ENCODE measurements at regions not wholly inside any gene's neighbourhood (a gene's known extent, or its start where the extent isn't known, plus 50 kb on each side); places are given as distances from the start of the nearest gene placed in this dataset.

DNA sequence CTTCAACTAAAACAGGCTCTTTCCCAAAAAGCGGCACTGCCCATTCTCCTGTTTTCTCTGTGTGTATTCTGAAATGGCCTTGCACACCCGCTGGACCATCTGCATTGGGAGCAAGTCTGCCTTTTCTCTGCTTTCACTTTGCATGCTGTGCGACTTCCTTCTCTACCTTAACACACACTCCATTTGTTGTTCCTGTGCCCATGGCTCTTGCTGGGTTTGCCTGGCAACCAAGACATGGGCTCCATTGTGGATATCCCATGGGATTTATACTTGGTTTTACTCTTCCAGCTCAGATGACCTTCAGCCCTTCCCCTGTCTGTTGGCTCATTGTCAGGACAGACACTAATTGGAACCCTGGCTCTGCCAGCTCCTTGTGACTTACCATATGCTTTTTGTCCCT, 465.3 kb downstream of the REEP3 start:
- ATAC-seq (no peak), DNase-seq (no peak)
- Histone ChIP-seq H3K36me3 (replicated peaks in 1 of 2; ENCODE audit: insufficient read depth in 1 of 2, low read depth in 2 of 2) (no peaks in the 10 kb centered on the region), H3K9me3 (no peaks in the 10 kb centered on the region), H3K27ac (no peak overlapping the region), H3K4me1 (no peaks in the 10 kb centered on the region), H3K27me3 (no peaks in the 10 kb centered on the region), H3K4me3 (no peak overlapping the region)
- TF ChIP-seq, protein P1, sequence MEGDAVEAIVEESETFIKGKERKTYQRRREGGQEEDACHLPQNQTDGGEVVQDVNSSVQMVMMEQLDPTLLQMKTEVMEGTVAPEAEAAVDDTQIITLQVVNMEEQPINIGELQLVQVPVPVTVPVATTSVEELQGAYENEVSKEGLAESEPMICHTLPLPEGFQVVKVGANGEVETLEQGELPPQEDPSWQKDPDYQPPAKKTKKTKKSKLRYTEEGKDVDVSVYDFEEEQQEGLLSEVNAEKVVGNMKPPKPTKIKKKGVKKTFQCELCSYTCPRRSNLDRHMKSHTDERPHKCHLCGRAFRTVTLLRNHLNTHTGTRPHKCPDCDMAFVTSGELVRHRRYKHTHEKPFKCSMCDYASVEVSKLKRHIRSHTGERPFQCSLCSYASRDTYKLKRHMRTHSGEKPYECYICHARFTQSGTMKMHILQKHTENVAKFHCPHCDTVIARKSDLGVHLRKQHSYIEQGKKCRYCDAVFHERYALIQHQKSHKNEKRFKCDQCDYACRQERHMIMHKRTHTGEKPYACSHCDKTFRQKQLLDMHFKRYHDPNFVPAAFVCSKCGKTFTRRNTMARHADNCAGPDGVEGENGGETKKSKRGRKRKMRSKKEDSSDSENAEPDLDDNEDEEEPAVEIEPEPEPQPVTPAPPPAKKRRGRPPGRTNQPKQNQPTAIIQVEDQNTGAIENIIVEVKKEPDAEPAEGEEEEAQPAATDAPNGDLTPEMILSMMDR (IDR thresholded peaks at IDR 0.05), result no peak
- TF ChIP-seq POLR2A (IDR thresholded peaks at IDR 0.05), result no peak
- 64 to 84% methylated on average over 3 of the region's 3 CpGs for WGBS, 2 donors
- intact Hi-C loops (cut with DNase I), result no loop called here

DNA sequence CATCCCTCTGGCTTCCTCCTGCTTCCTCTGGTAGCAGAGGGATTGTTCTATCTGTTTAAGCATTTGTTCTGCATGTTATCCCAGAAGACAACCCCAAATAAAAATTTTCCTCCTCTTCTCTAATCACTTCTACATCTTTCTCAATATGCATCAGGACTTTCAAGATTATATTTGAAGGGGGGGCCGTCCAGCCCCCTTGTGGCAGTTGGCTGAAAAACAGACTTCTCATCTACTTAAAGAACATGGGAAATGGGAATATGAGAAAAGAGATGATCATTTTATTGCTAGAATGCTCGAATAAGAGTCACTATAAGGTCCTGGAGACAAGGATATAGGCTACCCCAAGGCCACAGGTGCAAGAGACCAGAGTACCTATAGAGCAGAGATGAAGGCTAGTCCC, 466.0 kb downstream of the REEP3 start:
- no peak for TF ChIP-seq POLR2A (IDR thresholded peaks at IDR 0.05)
- TF ChIP-seq, protein P1 (IDR thresholded peaks at IDR 0.05), result no peak
- no peaks in the 10 kb centered on the region for H3K27me3 ChIP-seq
- WGBS, 2 donors, result 19 to 26% methylated on average over 2 of the region's 2 CpGs
- no peaks in the 10 kb centered on the region for H3K9me3 ChIP-seq
- DNase-seq, result no peak
- no peak for ATAC-seq
- no peak overlapping the region for H3K27ac ChIP-seq
- H3K36me3 ChIP-seq (replicated peaks in 1 of 2; ENCODE audit: insufficient read depth in 1 of 2, low read depth in 2 of 2), result no peaks in the 10 kb centered on the region
- no peak overlapping the region for H3K4me3 ChIP-seq
- intact Hi-C loops (cut with DNase I), result no loop called here
- H3K4me1 ChIP-seq, result no peaks in the 10 kb centered on the region

DNA sequence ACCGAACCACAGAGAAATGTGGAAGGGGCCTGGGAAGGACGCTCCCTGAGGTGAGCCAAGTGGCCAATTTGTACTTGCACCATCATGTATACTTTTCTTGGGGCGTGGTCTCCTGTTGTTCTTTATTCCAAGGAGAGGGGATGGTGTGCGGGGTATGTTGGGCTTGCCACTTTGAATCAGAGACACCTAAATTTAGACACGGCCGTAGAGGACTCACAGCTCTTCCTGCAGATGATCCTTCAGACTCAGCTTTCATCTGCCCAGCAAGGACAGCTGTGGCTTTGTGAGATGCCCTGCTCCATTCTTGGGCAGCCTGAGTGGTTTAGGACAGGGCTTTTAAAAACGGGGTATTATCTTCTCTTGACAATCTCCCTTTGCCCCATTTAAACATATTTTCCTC, 473.2 kb downstream of the REEP3 start:
- no peaks in the 10 kb centered on the region for H3K9me3 ChIP-seq
- no peak for DNase-seq
- WGBS, 2 donors, result 59 to 61% methylated on average over 7 of the region's 7 CpGs
- intact Hi-C loops (cut with DNase I), result no loop called here
- H3K27me3 ChIP-seq, result no peaks in the 10 kb centered on the region
- no peak overlapping the region for H3K4me3 ChIP-seq
- no peak for TF ChIP-seq POLR2A (IDR thresholded peaks at IDR 0.05)
- TF ChIP-seq, protein P1 (IDR thresholded peaks at IDR 0.05), result no peak
- H3K4me1 ChIP-seq, result no peaks in the 10 kb centered on the region
- ATAC-seq, result no peak
- H3K36me3 ChIP-seq (replicated peaks in 1 of 2; ENCODE audit: insufficient read depth in 1 of 2, low read depth in 2 of 2), result no peaks in the 10 kb centered on the region
- H3K27ac ChIP-seq, result no peak overlapping the region

DNA sequence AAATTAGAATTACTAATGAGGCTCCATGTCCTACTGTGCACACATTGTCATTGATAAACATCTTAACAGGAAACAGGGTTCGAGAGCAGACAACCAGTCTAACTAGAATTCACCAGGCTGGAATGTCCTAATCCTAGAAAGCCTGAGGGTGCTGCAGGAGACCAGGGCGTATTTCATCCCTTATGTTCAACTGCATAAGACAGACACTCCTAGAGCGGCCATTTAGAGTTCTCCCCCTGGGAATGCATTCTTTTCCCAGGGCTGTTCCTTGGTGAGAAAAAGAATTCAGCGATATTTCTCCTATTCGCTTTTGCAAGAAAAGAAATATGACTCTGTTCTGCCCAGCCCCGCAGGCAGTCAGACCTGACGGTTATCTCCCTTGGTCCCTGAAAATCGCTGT, 486.0 kb downstream of the REEP3 start:
- TF ChIP-seq, protein P1 (IDR thresholded peaks at IDR 0.05), result no peak
- no peak for TF ChIP-seq POLR2A (IDR thresholded peaks at IDR 0.05)
- Histone ChIP-seq H3K4me3 (no peak overlapping the region), H3K9me3 (no peaks in the 10 kb centered on the region), H3K4me1 (no peaks in the 10 kb centered on the region), H3K27ac (no peak overlapping the region), H3K27me3 (no peaks in the 10 kb centered on the region), H3K36me3 (replicated peaks in 1 of 2; ENCODE audit: insufficient read depth in 1 of 2, low read depth in 2 of 2) (no peaks in the 10 kb centered on the region)
- DNase-seq (no peak), ATAC-seq (no peak)
- WGBS, 2 donors, result 75 to 79% methylated on average over 8 of the region's 8 CpGs
- intact Hi-C loops (cut with DNase I), result no loop called here

DNA sequence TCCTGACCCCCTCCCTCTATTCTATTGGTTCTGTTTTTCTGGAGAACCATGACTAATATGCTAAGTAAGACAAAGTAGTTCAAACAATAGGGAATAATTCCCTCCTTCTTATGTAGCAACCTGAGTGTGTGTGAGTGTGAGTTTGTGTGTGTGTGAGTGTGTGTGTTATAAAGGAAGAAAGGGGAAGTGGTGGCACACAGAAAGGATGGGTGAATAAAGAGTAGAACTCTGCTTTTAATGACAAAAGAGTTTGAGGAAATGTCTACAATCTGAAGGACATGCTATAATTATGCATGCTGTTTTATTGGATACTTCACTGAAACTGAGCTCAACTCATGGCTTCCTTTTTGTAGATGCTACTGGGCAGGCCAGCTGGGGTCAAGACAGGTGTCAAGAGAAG, 489.5 kb downstream of the REEP3 start:
- Histone ChIP-seq H3K27ac (no peak overlapping the region), H3K9me3 (no peaks in the 10 kb centered on the region), H3K27me3 (no peaks in the 10 kb centered on the region), H3K36me3 (replicated peaks in 1 of 2; ENCODE audit: insufficient read depth in 1 of 2, low read depth in 2 of 2) (no peaks in the 10 kb centered on the region), H3K4me3 (no peak overlapping the region), H3K4me1 (no peaks in the 10 kb centered on the region)
- TF ChIP-seq, protein P1 (IDR thresholded peaks at IDR 0.05), result no peak
- DNase-seq (no peak), ATAC-seq (no peak)
- intact Hi-C loops (cut with DNase I), result no loop called here

All from body of pancreas (tissue), 4 donors.